ENCODE measurements at regions not wholly inside any gene's neighbourhood (a gene's known extent, or its start where the extent isn't known, plus 50 kb on each side); places are given as distances from the start of the nearest gene placed in this dataset.

GRCh38 chr5:156149213-156149612 lies 177.8 kb upstream of the SGCD start:
- Mint-ChIP-seq H3K4me3 (no peak overlapping the region), H3K27me3 (peaks cover 6% of the 10 kb centered on the region), H3K36me3 (ENCODE audit: low read depth) (no peaks in the 10 kb centered on the region), H3K27ac (no peak overlapping the region), H3K4me1 (no peaks in the 10 kb centered on the region)
- ATAC-seq: no peak
- H3K9me3 ChIP-seq (ENCODE audit: control insufficient read depth, low read length, poor library complexity, severe bottlenecking): no peaks in the 10 kb centered on the region
- DNase-seq: no peak

GRCh38 chr5:156153602-156154001 lies 173.4 kb upstream of the SGCD start:
- Mint-ChIP-seq H3K27ac (no peak overlapping the region), H3K27me3 (peaks cover 12% of the 10 kb centered on the region), H3K36me3 (ENCODE audit: low read depth) (no peaks in the 10 kb centered on the region), H3K4me1 (no peaks in the 10 kb centered on the region), H3K4me3 (no peak overlapping the region)
- DNase-seq: no peak
- H3K9me3 ChIP-seq (ENCODE audit: control insufficient read depth, low read length, poor library complexity, severe bottlenecking): no peaks in the 10 kb centered on the region
- no peak for ATAC-seq

GRCh38 chr5:156154757-156155156 lies 172.2 kb upstream of the SGCD start:
- Mint-ChIP-seq H3K36me3 (ENCODE audit: low read depth) (no peaks in the 10 kb centered on the region), H3K4me1 (no peaks in the 10 kb centered on the region), H3K4me3 (no peak overlapping the region), H3K27me3 (peaks cover 12% of the 10 kb centered on the region), H3K27ac (no peak overlapping the region)
- no peak for ATAC-seq
- no peaks in the 10 kb centered on the region for H3K9me3 ChIP-seq (ENCODE audit: control insufficient read depth, low read length, poor library complexity, severe bottlenecking)
- no peak for DNase-seq

GRCh38 chr5:156155598-156155997 lies 171.4 kb upstream of the SGCD start:
- no peaks in the 10 kb centered on the region for H3K4me1 Mint-ChIP-seq
- H3K27me3 Mint-ChIP-seq: peaks cover 14% of the 10 kb centered on the region
- ATAC-seq: no peak
- no peaks in the 10 kb centered on the region for H3K9me3 ChIP-seq (ENCODE audit: control insufficient read depth, low read length, poor library complexity, severe bottlenecking)
- no peak overlapping the region for H3K4me3 Mint-ChIP-seq
- H3K36me3 Mint-ChIP-seq (ENCODE audit: low read depth): no peaks in the 10 kb centered on the region
- no peak overlapping the region for H3K27ac Mint-ChIP-seq
- no peak for DNase-seq

- Mint-ChIP-seq H3K4me1 (no peaks in the 10 kb centered on the region), H3K27ac (no peak overlapping the region), H3K4me3 (no peak overlapping the region), H3K27me3 (peaks cover 7% of the 10 kb centered on the region), H3K36me3 (ENCODE audit: low read depth) (no peaks in the 10 kb centered on the region)
- no peak for ATAC-seq
- H3K9me3 ChIP-seq (ENCODE audit: control insufficient read depth, low read length, poor library complexity, severe bottlenecking): no peaks in the 10 kb centered on the region
- no peak for DNase-seq
Observed at GRCh38 chr5:156164306-156164705, 162.7 kb upstream of the SGCD start.

GRCh38 chr5:156169495-156169894 lies 157.5 kb upstream of the SGCD start:
- DNase-seq (no peak), ATAC-seq (no peak)
- Mint-ChIP-seq H3K27ac (no peak overlapping the region), H3K4me1 (no peaks in the 10 kb centered on the region), H3K4me3 (no peak overlapping the region), H3K36me3 (ENCODE audit: low read depth) (no peaks in the 10 kb centered on the region), H3K27me3 (peaks cover 7% of the 10 kb centered on the region)
- H3K9me3 ChIP-seq (ENCODE audit: control insufficient read depth, low read length, poor library complexity, severe bottlenecking): no peaks in the 10 kb centered on the region

- H3K4me1 Mint-ChIP-seq: no peaks in the 10 kb centered on the region
- no peak overlapping the region for H3K4me3 Mint-ChIP-seq
Observed at GRCh38 chr5:156170351-156170961, 156.5 kb upstream of the SGCD start.

GRCh38 chr5:156174225-156174624 lies 152.7 kb upstream of the SGCD start:
- Mint-ChIP-seq H3K4me3 (no peak overlapping the region), H3K36me3 (ENCODE audit: low read depth) (no peaks in the 10 kb centered on the region), H3K27ac (no peak overlapping the region), H3K27me3 (peaks cover 11% of the 10 kb centered on the region), H3K4me1 (no peaks in the 10 kb centered on the region)
- ATAC-seq (no peak), DNase-seq (no peak)
- no peaks in the 10 kb centered on the region for H3K9me3 ChIP-seq (ENCODE audit: control insufficient read depth, low read length, poor library complexity, severe bottlenecking)

More at GRCh38 chr5:156170351-156170961, 156.5 kb upstream of the SGCD start:
- no peaks in the 10 kb centered on the region for H3K9me3 ChIP-seq (ENCODE audit: control insufficient read depth, low read length, poor library complexity, severe bottlenecking)
- DNase-seq: no peak
- H3K27ac Mint-ChIP-seq: no peak overlapping the region
- no peaks in the 10 kb centered on the region for H3K36me3 Mint-ChIP-seq (ENCODE audit: low read depth)
- no peak for ATAC-seq
- peaks cover 11% of the 10 kb centered on the region for H3K27me3 Mint-ChIP-seq

GRCh38 chr5:156178117-156178516 lies 148.8 kb upstream of the SGCD start:
- H3K27me3 Mint-ChIP-seq: peaks cover 11% of the 10 kb centered on the region
- no peaks in the 10 kb centered on the region for H3K36me3 Mint-ChIP-seq (ENCODE audit: low read depth)
- no peaks in the 10 kb centered on the region for H3K4me1 Mint-ChIP-seq
- DNase-seq (no peak), ATAC-seq (no peak)
- H3K9me3 ChIP-seq (ENCODE audit: control insufficient read depth, low read length, poor library complexity, severe bottlenecking): no peaks in the 10 kb centered on the region
- H3K4me3 Mint-ChIP-seq: no peak overlapping the region
- H3K27ac Mint-ChIP-seq: no peak overlapping the region

- Mint-ChIP-seq H3K36me3 (ENCODE audit: low read depth) (no peaks in the 10 kb centered on the region), H3K27me3 (no peaks in the 10 kb centered on the region), H3K4me3 (no peak overlapping the region), H3K4me1 (no peaks in the 10 kb centered on the region), H3K27ac (no peak overlapping the region)
- H3K9me3 ChIP-seq (ENCODE audit: control insufficient read depth, low read length, poor library complexity, severe bottlenecking): no peaks in the 10 kb centered on the region
- ATAC-seq: no peak
- DNase-seq: no peak
Observed at GRCh38 chr5:156181656-156182055, 145.3 kb upstream of the SGCD start.

GRCh38 chr5:156182174-156182967 lies 144.6 kb upstream of the SGCD start:
- Mint-ChIP-seq H3K4me3 (no peak overlapping the region), H3K27ac (no peak overlapping the region), H3K4me1 (no peaks in the 10 kb centered on the region), H3K27me3 (no peaks in the 10 kb centered on the region), H3K36me3 (ENCODE audit: low read depth) (no peaks in the 10 kb centered on the region)
- DNase-seq (no peak), ATAC-seq (no peak)
- no peaks in the 10 kb centered on the region for H3K9me3 ChIP-seq (ENCODE audit: control insufficient read depth, low read length, poor library complexity, severe bottlenecking)

GRCh38 chr5:156186760-156187159 lies 140.2 kb upstream of the SGCD start:
- H3K36me3 Mint-ChIP-seq (ENCODE audit: low read depth): no peaks in the 10 kb centered on the region
- H3K27me3 Mint-ChIP-seq: no peaks in the 10 kb centered on the region
- ATAC-seq (no peak), DNase-seq (no peak)
- no peak overlapping the region for H3K27ac Mint-ChIP-seq
- H3K4me3 Mint-ChIP-seq: no peak overlapping the region
- H3K9me3 ChIP-seq (ENCODE audit: control insufficient read depth, low read length, poor library complexity, severe bottlenecking): no peaks in the 10 kb centered on the region
- no peaks in the 10 kb centered on the region for H3K4me1 Mint-ChIP-seq

- Mint-ChIP-seq H3K36me3 (ENCODE audit: low read depth) (no peaks in the 10 kb centered on the region), H3K4me1 (no peaks in the 10 kb centered on the region), H3K27me3 (no peaks in the 10 kb centered on the region), H3K4me3 (no peak overlapping the region), H3K27ac (no peak overlapping the region)
- ATAC-seq: no peak
- H3K9me3 ChIP-seq (ENCODE audit: control insufficient read depth, low read length, poor library complexity, severe bottlenecking): no peaks in the 10 kb centered on the region
- DNase-seq: no peak
Observed at GRCh38 chr5:156188016-156188415, 138.9 kb upstream of the SGCD start.

GRCh38 chr5:156189628-156190027 lies 137.3 kb upstream of the SGCD start:
- Mint-ChIP-seq H3K36me3 (ENCODE audit: low read depth) (no peaks in the 10 kb centered on the region), H3K27ac (no peak overlapping the region), H3K4me3 (no peak overlapping the region), H3K4me1 (no peaks in the 10 kb centered on the region), H3K27me3 (no peaks in the 10 kb centered on the region)
- no peak for DNase-seq
- ATAC-seq: no peak
- no peaks in the 10 kb centered on the region for H3K9me3 ChIP-seq (ENCODE audit: control insufficient read depth, low read length, poor library complexity, severe bottlenecking)
